PFSK-1 (cell line): ENCODE measurements at regions not wholly inside any gene's neighbourhood (a gene's known extent, or its start where the extent isn't known, plus 50 kb on each side); places are given as distances from the start of the nearest gene placed in this dataset.

Experiments used
- FOXP2 ChIP-seq: optimal IDR thresholded peaks from 2 replicates; pipeline ENCODE3; 2011; ENCODE audit warnings: borderline replicate concordance, control low read depth, inconsistent platforms; ENCODE audit not compliant: insufficient read depth; ENCODE audit errors: extremely low read length, extremely low read depth
- POLR2AphosphoS5 ChIP-seq: IDR thresholded peaks from 2 replicates; pipeline ENCODE4 v1.6.1; 2012; ENCODE audit warnings: low read depth, mild to moderate bottlenecking, control low read depth, low read length, moderate library complexity
- SIN3A ChIP-seq: IDR thresholded peaks from 2 replicates; pipeline ENCODE4 v1.6.1; 2012; ENCODE audit warnings: mild to moderate bottlenecking, low read length, moderate library complexity, borderline replicate concordance; ENCODE audit not compliant: insufficient read depth
- TAF1 ChIP-seq: IDR thresholded peaks from 2 replicates; pipeline ENCODE4 v1.6.1; 2012; ENCODE audit warnings: low read length, control low read depth, borderline replicate concordance; ENCODE audit not compliant: insufficient read depth
- TF ChIP-seq, protein P1 (sequence below), 2 experiments: IDR thresholded peaks; 2 replicates each; pipeline versions ENCODE4 v1.6.1 to v1.8.0; 2011 to 2012; ENCODE audit warnings: low read depth in 2 of 2, low read length in 2 of 2, control low read depth in 1 of 2, inconsistent platforms in 1 of 2, mild to moderate bottlenecking in 1 of 2, moderate library complexity in 1 of 2; ENCODE audit not compliant: insufficient read depth in 1 of 2

DNA sequence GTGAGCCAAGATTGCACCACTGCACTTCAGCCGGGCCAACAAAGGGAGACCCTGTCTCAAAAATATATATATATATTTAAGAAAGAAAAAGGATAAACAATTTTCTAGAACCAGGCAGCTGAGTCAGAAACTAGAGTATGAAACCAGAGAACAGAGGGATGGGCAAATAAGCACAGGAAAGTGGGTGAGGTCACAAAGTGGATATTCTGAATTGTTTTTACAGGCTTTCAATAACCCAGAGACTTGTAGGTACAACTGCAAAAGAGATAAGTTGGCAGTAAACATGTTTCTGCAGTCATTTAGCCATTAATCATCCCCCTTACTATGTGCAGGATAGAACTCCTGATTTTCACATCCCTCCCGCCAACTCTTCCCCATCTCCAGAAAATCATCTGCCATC is 94.2 kb downstream of the BTG1 start:
- no peak for TF ChIP-seq SIN3A
- no peak for TF ChIP-seq FOXP2
- no peak for TF ChIP-seq POLR2AphosphoS5
- no peak for TF ChIP-seq TAF1
- TF ChIP-seq, protein P1, sequence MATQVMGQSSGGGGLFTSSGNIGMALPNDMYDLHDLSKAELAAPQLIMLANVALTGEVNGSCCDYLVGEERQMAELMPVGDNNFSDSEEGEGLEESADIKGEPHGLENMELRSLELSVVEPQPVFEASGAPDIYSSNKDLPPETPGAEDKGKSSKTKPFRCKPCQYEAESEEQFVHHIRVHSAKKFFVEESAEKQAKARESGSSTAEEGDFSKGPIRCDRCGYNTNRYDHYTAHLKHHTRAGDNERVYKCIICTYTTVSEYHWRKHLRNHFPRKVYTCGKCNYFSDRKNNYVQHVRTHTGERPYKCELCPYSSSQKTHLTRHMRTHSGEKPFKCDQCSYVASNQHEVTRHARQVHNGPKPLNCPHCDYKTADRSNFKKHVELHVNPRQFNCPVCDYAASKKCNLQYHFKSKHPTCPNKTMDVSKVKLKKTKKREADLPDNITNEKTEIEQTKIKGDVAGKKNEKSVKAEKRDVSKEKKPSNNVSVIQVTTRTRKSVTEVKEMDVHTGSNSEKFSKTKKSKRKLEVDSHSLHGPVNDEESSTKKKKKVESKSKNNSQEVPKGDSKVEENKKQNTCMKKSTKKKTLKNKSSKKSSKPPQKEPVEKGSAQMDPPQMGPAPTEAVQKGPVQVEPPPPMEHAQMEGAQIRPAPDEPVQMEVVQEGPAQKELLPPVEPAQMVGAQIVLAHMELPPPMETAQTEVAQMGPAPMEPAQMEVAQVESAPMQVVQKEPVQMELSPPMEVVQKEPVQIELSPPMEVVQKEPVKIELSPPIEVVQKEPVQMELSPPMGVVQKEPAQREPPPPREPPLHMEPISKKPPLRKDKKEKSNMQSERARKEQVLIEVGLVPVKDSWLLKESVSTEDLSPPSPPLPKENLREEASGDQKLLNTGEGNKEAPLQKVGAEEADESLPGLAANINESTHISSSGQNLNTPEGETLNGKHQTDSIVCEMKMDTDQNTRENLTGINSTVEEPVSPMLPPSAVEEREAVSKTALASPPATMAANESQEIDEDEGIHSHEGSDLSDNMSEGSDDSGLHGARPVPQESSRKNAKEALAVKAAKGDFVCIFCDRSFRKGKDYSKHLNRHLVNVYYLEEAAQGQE (IDR thresholded peaks at IDR 0.05; ENCODE audit: insufficient read depth in 1 of 2, low read depth in 2 of 2, low read length in 2 of 2), result no peak

DNA sequence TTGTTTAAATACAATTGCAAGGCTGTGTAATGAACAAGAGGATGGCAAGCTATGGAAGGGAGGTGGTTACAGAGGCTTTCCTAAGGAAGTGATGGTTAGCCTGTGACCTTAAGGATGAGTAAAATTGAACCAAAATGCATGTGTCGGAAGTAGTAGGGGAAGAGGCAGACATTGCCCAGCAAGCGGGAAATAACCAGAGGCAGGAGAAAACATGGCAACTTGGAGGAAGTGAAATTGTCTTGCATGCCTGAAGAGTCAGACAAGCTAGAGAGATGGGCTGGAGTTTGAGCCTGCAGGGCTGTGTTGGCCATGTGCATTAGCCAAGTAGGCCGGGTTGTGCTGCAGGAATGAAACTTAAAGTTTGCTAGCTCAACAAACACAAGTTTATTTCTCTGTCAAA is 96.2 kb downstream of the BTG1 start:
- TF ChIP-seq FOXP2, result no peak
- TF ChIP-seq, protein P1 (IDR thresholded peaks at IDR 0.05; ENCODE audit: insufficient read depth in 1 of 2, low read depth in 2 of 2, low read length in 2 of 2), result no peak
- TF ChIP-seq TAF1, result no peak
- TF ChIP-seq SIN3A, result no peak
- TF ChIP-seq POLR2AphosphoS5, result no peak

- TF ChIP-seq, protein P1 (IDR thresholded peaks at IDR 0.05; ENCODE audit: insufficient read depth in 1 of 2, low read depth in 2 of 2, low read length in 2 of 2), result no peak
- no peak for TF ChIP-seq SIN3A
- TF ChIP-seq FOXP2, result no peak
- no peak for TF ChIP-seq POLR2AphosphoS5
- TF ChIP-seq TAF1, result no peak
Measured at GRCh38 chr12:92047393-92047826, 98.2 kb downstream of the BTG1 start.

GRCh38 chr12:92046557-92047392 is 98.9 kb downstream of the BTG1 start:
- no peak for TF ChIP-seq FOXP2
- TF ChIP-seq TAF1, result no peak
- no peak for TF ChIP-seq POLR2AphosphoS5
- TF ChIP-seq SIN3A, result no peak
- TF ChIP-seq, protein P1 (IDR thresholded peaks at IDR 0.05; ENCODE audit: insufficient read depth in 1 of 2, low read depth in 2 of 2, low read length in 2 of 2), result no peak
